A549 (cell line): ENCODE measurements at regions not wholly inside any gene's neighbourhood (a gene's known extent, or its start where the extent isn't known, plus 50 kb on each side); places are given as distances from the start of the nearest gene placed in this dataset.

Experiments
- CTCF ChIP-seq: fragments of >200 bp; sonication (Bioruptor Twin); formaldehyde crosslinking; IDR thresholded peaks from 3 replicates; pipeline ENCODE4 v1.5.1; 2016
- RAD21 ChIP-seq, 2 experiments: fragments of >200 bp in 1 of 2; sonication (Bioruptor Twin) in 1 of 2; formaldehyde crosslinking in 1 of 2; IDR thresholded peaks in 1 of 2; conservative IDR thresholded peaks in 1 of 2; 2 replicates in 1 of 2; 3 replicates in 1 of 2; pipeline ENCODE4 v1.6.1; 2012 to 2018; ENCODE audit warnings: inconsistent platforms in 1 of 2

DNA sequence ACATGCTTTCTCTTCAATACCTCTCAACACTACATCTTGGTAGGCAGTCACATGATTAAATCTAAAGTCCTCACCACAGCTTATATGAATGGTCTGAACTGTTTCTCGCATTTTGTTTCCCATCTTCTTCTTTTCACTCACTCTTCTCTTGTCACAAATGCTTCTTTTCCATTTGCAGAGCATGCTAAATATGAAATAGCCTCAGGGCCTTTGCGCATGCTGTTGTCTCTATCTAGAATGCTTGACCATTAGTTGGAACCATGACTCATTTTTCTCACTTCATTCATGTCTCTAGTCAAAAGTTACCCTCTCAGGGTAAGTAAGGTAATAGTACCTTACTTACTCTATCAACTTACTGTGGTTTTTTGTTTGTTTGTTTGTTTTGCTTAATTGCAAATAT lies 239.7 kb downstream of the PTPRC start:
- TF ChIP-seq RAD21 (conservative IDR thresholded peaks at IDR 0.05 in 1 of 2, IDR thresholded peaks at IDR 0.05 in 1 of 2) (no peak), CTCF (no peak)
